ENCODE measurements at regions not wholly inside any gene's neighbourhood (a gene's known extent, or its start where the extent isn't known, plus 50 kb on each side); places are given as distances from the start of the nearest gene placed in this dataset.

GRCh38 chr10:130983749-130984148, 327.8 kb downstream of the TCERG1L start:
- TF ChIP-seq POLR2AphosphoS5 (IDR thresholded peaks at IDR 0.05) (no peak), CTCF (IDR thresholded peaks at IDR 0.05) (no peak), POLR2A (IDR thresholded peaks at IDR 0.05) (no peak)
